Loucy (cell line): ENCODE measurements at regions not wholly inside any gene's neighbourhood (a gene's known extent, or its start where the extent isn't known, plus 50 kb on each side); places are given as distances from the start of the nearest gene placed in this dataset.

Source experiments
- H2AFZ ChIP-seq: fragments of 200-600 bp; sonication (generic); 2 replicates; pipeline ENCODE4 v1.6.0; 2016; ENCODE audit warnings: antibody characterized with exemption, mild to moderate bottlenecking, low read length, moderate library complexity
- H3F3A ChIP-seq: fragments of 200-600 bp; 2 replicates; pipeline ENCODE4 v1.6.0; 2016; ENCODE audit warnings: antibody characterized with exemption, low read depth, mild to moderate bottlenecking
- H3K27me3 ChIP-seq: fragments of 200-600 bp; sonication (generic); 2 replicates; pipeline ENCODE4 v1.6.1; 2014; ENCODE audit warnings: low read length, mild to moderate bottlenecking; ENCODE audit not compliant: insufficient read depth, poor library complexity, severe bottlenecking
- H3K36me3 ChIP-seq: fragments of 200-600 bp; sonication (generic); 2 replicates; pipeline ENCODE4 v1.6.1; 2016; ENCODE audit warnings: low read length; ENCODE audit not compliant: insufficient read depth
- H3K4me1 ChIP-seq: fragments of 200-600 bp; sonication (generic); 2 replicates; pipeline ENCODE4 v1.5.1; 2014; ENCODE audit warnings: low read length, mild to moderate bottlenecking; ENCODE audit not compliant: insufficient read depth, poor library complexity, severe bottlenecking
- H3K4me2 ChIP-seq: fragments of 200-600 bp; sonication (generic); 2 replicates; pipeline ENCODE4 v1.6.0; 2014; ENCODE audit warnings: antibody characterized with exemption, low read length, low read depth, mild to moderate bottlenecking; ENCODE audit not compliant: poor library complexity, severe bottlenecking
- H3K4me3 ChIP-seq: fragments of 200-600 bp; sonication (generic); 2 replicates; pipeline ENCODE4 v1.5.1; 2014; ENCODE audit warnings: low read length, mild to moderate bottlenecking, mixed read lengths; ENCODE audit not compliant: poor library complexity, severe bottlenecking
- H3K79me2 ChIP-seq: fragments of 200-600 bp; sonication (generic); 2 replicates; pipeline ENCODE4 v1.6.1; 2014; ENCODE audit warnings: low read length; ENCODE audit not compliant: insufficient read depth
- H3K9ac ChIP-seq: fragments of 200-600 bp; sonication (generic); 2 replicates; pipeline ENCODE4 v1.6.0; 2014; ENCODE audit warnings: mild to moderate bottlenecking, low read depth, low read length, moderate library complexity; ENCODE audit not compliant: poor library complexity, severe bottlenecking
- H3K9me2 ChIP-seq: fragments of 200-600 bp; sonication (generic); replicated peaks from 2 replicates; pipeline ENCODE4 v1.6.1; 2016; ENCODE audit warnings: low read depth, low read length, mixed read lengths
- H3K9me3 ChIP-seq: fragments of 200-600 bp; sonication (generic); 2 replicates; pipeline ENCODE4 v1.6.1; 2014; ENCODE audit warnings: mild to moderate bottlenecking, antibody characterized with exemption, low read length, low read depth; ENCODE audit not compliant: insufficient read depth
- H4K20me1 ChIP-seq: fragments of 200-600 bp; sonication (generic); 2 replicates; pipeline ENCODE4 v1.6.0; 2014; ENCODE audit warnings: antibody characterized with exemption, low read length, mild to moderate bottlenecking; ENCODE audit not compliant: insufficient read depth, poor library complexity, severe bottlenecking
- CTCF ChIP-seq: fragments of 200-600 bp; sonication (generic); conservative IDR thresholded peaks from 2 replicates; pipeline ENCODE4 v1.5.1; 2014; ENCODE audit warnings: mild to moderate bottlenecking, antibody characterized with exemption, low read length
- EZH2phosphoT487 ChIP-seq: fragments of 200-600 bp; IDR thresholded peaks from 2 replicates; pipeline ENCODE4 v1.6.1; 2018; ENCODE audit warnings: antibody characterized with exemption, mild to moderate bottlenecking, moderate library complexity, borderline replicate concordance

- H2AFZ ChIP-seq: no peak overlapping the region
- no peaks in the 10 kb centered on the region for H3K4me1 ChIP-seq
- no peaks in the 10 kb centered on the region for H3K36me3 ChIP-seq
- peaks cover 6% of the 10 kb centered on the region; the same call in 1 of the 2 replicates for H3K9me3 ChIP-seq
- no peaks in the 10 kb centered on the region for H3K9me2 ChIP-seq
- no peaks in the 10 kb centered on the region for H3K27me3 ChIP-seq
- no peaks in the 10 kb centered on the region for H3K79me2 ChIP-seq
- TF ChIP-seq EZH2phosphoT487 (no peak), CTCF (no peak)
- H3K9ac ChIP-seq: no peak overlapping the region
- no peaks in the 10 kb centered on the region for H3F3A ChIP-seq
- H3K4me3 ChIP-seq: no peak overlapping the region
- no peak overlapping the region for H3K4me2 ChIP-seq
- H4K20me1 ChIP-seq: no peaks in the 10 kb centered on the region
These were observed 61.8 kb downstream of the SDR9C7 start for GRCh38 chr12:56872366-56872765.

- Histone ChIP-seq H3K79me2 (no peaks in the 10 kb centered on the region), H3K4me2 (no peak overlapping the region), H3K36me3 (no peaks in the 10 kb centered on the region), H3K9ac (no peak overlapping the region), H2AFZ (no peak overlapping the region), H4K20me1 (no peaks in the 10 kb centered on the region), H3K4me1 (no peaks in the 10 kb centered on the region), H3K27me3 (peaks cover 5% of the 10 kb centered on the region), H3K4me3 (no peak overlapping the region), H3K9me2 (no peaks in the 10 kb centered on the region), H3F3A (no peaks in the 10 kb centered on the region), H3K9me3 (peaks cover 38% of the 10 kb centered on the region; the same call in 1 of the 2 replicates)
- no peak for TF ChIP-seq EZH2phosphoT487
- TF ChIP-seq CTCF: no peak
These were observed 67.0 kb downstream of the SDR9C7 start for GRCh38 chr12:56867216-56867615.

GRCh38 chr12:56866493-56866892, 67.7 kb downstream of the SDR9C7 start:
- no peak overlapping the region for H2AFZ ChIP-seq
- H3K9me2 ChIP-seq: no peaks in the 10 kb centered on the region
- H3K4me1 ChIP-seq: no peaks in the 10 kb centered on the region
- no peaks in the 10 kb centered on the region for H4K20me1 ChIP-seq
- H3K4me2 ChIP-seq: no peak overlapping the region
- H3F3A ChIP-seq: no peaks in the 10 kb centered on the region
- H3K36me3 ChIP-seq: no peaks in the 10 kb centered on the region
- H3K9me3 ChIP-seq: peaks cover 41% of the 10 kb centered on the region; the same call in 1 of the 2 replicates
- no peak for TF ChIP-seq EZH2phosphoT487
- no peak for TF ChIP-seq CTCF
- no peaks in the 10 kb centered on the region for H3K79me2 ChIP-seq
- no peak overlapping the region for H3K4me3 ChIP-seq
- H3K9ac ChIP-seq: no peak overlapping the region
- peaks cover 5% of the 10 kb centered on the region for H3K27me3 ChIP-seq
